ENCODE measurements at regions not wholly inside any gene's neighbourhood (a gene's known extent, or its start where the extent isn't known, plus 50 kb on each side); places are given as distances from the start of the nearest gene placed in this dataset.

DNA sequence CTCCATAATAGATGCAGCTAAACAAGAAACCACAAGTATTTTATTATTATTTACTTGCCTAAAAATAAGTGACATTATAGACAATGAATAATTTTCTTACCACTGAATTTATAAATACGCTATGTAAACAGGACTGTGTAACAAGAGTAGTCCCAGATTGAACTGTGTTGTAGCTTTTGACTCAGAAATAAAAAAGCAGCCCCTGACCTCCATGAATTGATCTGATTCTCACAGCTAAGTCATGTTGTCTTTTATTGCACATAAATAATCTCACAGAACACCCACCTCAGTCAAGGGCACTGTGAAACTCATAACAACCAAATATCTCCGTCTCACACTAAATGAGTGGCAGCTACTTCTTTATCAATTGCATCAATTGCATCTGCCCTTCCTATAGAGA lies 171.6 kb downstream of the TMX3 start:
- no peak overlapping the region for H3K4me3 ChIP-seq (ENCODE audit: low read depth, low read length)
- TF ChIP-seq, protein P1, sequence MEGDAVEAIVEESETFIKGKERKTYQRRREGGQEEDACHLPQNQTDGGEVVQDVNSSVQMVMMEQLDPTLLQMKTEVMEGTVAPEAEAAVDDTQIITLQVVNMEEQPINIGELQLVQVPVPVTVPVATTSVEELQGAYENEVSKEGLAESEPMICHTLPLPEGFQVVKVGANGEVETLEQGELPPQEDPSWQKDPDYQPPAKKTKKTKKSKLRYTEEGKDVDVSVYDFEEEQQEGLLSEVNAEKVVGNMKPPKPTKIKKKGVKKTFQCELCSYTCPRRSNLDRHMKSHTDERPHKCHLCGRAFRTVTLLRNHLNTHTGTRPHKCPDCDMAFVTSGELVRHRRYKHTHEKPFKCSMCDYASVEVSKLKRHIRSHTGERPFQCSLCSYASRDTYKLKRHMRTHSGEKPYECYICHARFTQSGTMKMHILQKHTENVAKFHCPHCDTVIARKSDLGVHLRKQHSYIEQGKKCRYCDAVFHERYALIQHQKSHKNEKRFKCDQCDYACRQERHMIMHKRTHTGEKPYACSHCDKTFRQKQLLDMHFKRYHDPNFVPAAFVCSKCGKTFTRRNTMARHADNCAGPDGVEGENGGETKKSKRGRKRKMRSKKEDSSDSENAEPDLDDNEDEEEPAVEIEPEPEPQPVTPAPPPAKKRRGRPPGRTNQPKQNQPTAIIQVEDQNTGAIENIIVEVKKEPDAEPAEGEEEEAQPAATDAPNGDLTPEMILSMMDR (IDR thresholded peaks at IDR 0.05; ENCODE audit: low read depth, low read length, missing control alignments): no peak
- in situ Hi-C loops (cut with HindIII; ENCODE audit: low sequenced_read_pairs): no loop called here
- DNase-seq (ENCODE audit: low read depth): no peak

DNA sequence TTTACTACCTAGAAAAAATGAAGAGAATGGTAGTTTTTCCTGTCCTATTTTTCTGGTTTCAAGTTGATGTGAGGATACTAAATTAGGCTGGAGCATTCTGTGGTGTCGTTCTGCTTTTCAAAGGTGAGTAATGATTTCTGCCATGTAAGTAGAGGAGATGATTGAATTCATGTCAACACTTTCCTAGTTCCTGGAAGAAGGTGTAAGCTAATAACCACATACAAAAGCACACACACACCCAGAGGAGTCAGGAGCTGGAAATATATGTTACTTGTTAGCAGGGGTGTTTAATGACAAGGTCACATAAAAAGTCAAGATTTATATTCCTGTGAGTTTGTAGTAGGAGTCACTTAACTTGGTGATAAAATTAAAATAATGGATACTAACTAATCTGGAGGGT lies 172.1 kb downstream of the TMX3 start:
- H3K4me3 ChIP-seq (ENCODE audit: low read depth, low read length): no peak overlapping the region
- DNase-seq (ENCODE audit: low read depth): no peak

DNA sequence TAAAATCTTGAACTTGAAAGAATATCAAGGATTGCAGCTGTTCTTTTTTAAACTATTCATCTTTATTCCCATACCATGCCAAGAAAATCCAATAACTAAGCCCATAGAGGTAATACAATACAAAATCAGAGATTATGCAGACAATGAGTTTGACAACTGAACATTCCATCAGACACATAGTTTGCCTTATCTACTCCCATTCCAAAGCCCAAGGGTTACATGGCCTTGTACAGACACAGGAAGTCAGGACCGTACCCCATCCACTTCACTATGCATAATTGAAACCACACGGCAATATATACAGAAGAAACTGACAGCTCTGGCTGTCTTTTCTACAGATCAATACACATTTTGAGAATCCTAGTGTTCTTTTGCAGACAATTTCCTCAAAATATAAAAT lies 181.3 kb downstream of the TMX3 start:
- TF ChIP-seq, protein P1 (IDR thresholded peaks at IDR 0.05; ENCODE audit: low read depth, low read length, missing control alignments): no peak
- no peak for DNase-seq (ENCODE audit: low read depth)
- in situ Hi-C loops (cut with HindIII; ENCODE audit: low sequenced_read_pairs): no loop called here
- no peak overlapping the region for H3K4me3 ChIP-seq (ENCODE audit: low read depth, low read length)

More for the DNA sequence above, 172.1 kb downstream of the TMX3 start:
- in situ Hi-C loops (cut with HindIII; ENCODE audit: low sequenced_read_pairs): no loop called here
- TF ChIP-seq, protein P1 (IDR thresholded peaks at IDR 0.05; ENCODE audit: low read depth, low read length, missing control alignments): no peak

DNA sequence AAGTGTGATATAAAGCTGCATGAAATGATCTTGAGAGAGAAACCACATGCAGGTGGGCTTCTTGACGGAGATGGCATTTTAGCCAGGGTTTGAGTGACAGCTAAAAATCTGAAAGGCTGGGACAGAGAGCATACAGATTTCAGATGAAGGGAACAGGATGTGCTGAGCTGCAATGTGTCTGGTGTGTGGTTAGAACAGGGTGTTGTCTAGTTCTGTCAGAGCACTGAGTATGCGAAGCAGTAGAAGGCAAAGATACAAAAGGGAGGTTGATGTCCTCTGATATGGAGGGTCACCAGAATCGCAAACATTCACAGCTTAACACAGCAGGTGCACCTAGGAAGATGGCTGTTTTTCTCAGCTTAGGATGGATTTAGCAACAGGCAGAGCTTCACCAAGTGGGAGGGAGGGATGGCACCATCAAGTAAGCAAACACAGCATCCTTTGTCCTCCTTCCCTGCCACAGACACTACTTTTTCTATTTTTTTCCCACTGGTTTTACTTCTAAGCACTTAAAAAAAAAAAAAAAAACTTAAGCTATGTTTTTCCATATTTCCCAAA lies 182.5 kb downstream of the TMX3 start:
- DNase-seq (ENCODE audit: low read depth): no peak
- TF ChIP-seq, protein P1 (IDR thresholded peaks at IDR 0.05; ENCODE audit: low read depth, low read length, missing control alignments): no peak
- in situ Hi-C loops (cut with HindIII; ENCODE audit: low sequenced_read_pairs): no loop called here
- H3K4me3 ChIP-seq (ENCODE audit: low read depth, low read length): no peak overlapping the region

DNA sequence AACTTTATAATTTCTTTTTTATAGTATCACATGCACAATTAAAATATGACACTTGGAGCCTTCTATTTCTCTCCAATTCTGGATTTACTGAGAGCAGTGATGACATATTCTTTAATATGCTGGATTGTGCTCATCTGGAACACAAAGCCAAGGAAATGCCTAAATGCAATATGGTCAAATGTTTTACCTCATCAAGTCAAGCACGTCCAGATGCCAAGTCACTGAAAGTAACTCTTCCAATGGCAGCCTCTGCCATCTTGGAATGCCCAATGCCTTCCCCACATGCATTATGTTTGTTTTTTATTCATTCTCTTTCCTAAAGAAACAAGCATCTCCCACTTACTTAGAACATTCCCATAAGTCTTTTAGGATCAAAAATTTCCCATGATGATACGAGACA lies 189.8 kb downstream of the TMX3 start:
- TF ChIP-seq, protein P1 (IDR thresholded peaks at IDR 0.05; ENCODE audit: low read depth, low read length, missing control alignments): no peak
- no peak overlapping the region for H3K4me3 ChIP-seq (ENCODE audit: low read depth, low read length)
- no peak for DNase-seq (ENCODE audit: low read depth)
- in situ Hi-C loops (cut with HindIII; ENCODE audit: low sequenced_read_pairs): no loop called here

DNA sequence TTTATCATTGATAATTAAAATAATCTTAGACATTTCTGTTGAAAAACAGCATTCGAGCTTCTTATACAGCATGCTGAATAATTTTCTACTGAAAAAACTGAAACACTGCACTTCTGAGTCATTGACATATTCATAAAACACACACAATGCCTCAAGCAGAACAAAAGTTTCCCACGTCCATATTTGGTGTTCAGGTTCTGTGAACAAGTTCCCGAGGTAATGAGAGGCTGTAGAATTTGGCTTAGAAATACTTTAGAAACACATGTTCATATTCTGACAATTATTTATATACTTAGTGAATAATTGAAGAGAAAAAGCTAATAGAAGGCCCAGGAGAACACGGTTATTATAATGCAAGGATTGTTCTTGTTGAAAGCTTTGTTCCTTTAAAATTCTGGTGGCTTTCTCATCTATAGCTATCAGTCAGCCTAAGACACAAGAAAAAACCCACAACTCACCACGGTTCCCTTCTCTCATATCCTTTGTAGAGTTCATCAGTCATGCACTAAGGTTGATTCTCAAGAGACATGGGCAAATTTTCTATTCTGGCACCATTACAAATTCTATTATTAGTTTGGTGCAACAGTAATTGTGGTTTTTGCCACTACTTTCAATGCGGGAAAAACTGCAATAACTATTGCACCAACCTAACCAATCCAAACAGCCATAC lies 194.4 kb downstream of the TMX3 start:
- DNase-seq (ENCODE audit: low read depth): peak; percentile 27
- TF ChIP-seq, protein P1 (IDR thresholded peaks at IDR 0.05; ENCODE audit: low read depth, low read length, missing control alignments): no peak
- H3K4me3 ChIP-seq (ENCODE audit: low read depth, low read length): no peak overlapping the region
- in situ Hi-C loops (cut with HindIII; ENCODE audit: low sequenced_read_pairs): no loop called here

Measured in astrocyte of the cerebellum (primary cell).